ENCODE measurements at regions not wholly inside any gene's neighbourhood (a gene's known extent, or its start where the extent isn't known, plus 50 kb on each side); places are given as distances from the start of the nearest gene placed in this dataset.

DNA sequence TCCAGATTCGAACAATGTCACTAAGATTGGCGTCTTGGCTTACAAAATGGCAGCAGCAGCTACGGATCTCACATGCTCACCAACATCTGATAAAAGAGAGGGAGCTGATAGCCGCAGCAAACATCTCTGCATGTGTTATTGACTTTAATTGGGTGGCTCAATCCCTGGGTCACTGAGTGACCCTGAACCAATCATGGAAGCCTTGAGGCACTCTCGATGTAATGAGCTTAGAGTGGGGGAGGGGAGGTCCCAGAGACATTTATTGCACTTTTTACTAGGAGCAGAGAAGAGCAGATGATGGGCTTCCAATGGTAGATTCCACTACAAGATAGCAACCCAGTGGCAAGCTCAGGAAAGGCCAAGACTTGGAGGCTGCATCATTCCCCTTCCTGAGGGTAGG is 238.7 kb downstream of the BMP7 start (continued):
- TF ChIP-seq ZBTB11 (CRISPR knock-in tag; IDR thresholded peaks at IDR 0.05) (no peak), POLR2A (IDR thresholded peaks at IDR 0.05; ENCODE audit: low read depth, low read length) (no peak), USF1 (IDR thresholded peaks at IDR 0.05; ENCODE audit: borderline replicate concordance, extremely low read length, insufficient read depth, low read depth, low read length) (no peak), ZBED1 (IDR thresholded peaks at IDR 0.05; ENCODE audit: borderline replicate concordance) (no peak), SP1 (IDR thresholded peaks at IDR 0.05; ENCODE audit: low read depth, low read length) (no peak), JUND (IDR thresholded peaks at IDR 0.05; ENCODE audit: low read depth, low read length) (no peak)

- H3K9me3 ChIP-seq (replicated peaks; ENCODE audit: control insufficient read depth, insufficient read depth, low read length) = peaks cover 2% of the 10 kb centered on the region; the same call in 1 of the 3 replicates
- POLR2A ChIA-PET = no interaction called here
- no TSS peak for BruUV-seq (replicated peaks)
- RAD21 ChIA-PET (ENCODE audit: unreplicated experiment) = no interaction called here
- no peaks in the 10 kb centered on the region for H4K20me1 ChIP-seq (ENCODE audit: control insufficient read depth, insufficient read depth)
- H3K27me3 ChIP-seq (replicated peaks in 1 of 2; ENCODE audit: control insufficient read depth in 2 of 2, insufficient read depth in 2 of 2, low read length in 1 of 2) = no peaks in the 10 kb centered on the region
- CTCF ChIA-PET = no interaction called here
- intact Hi-C loops (cut with micrococcal nuclease; ENCODE audit: unreplicated experiment) (no loop called here), in situ Hi-C loops (cut with MboI) (no loop called here)
- H3K4me3 ChIP-seq = no peak overlapping the region
- H3K27ac ChIP-seq (ENCODE audit: control insufficient read depth, insufficient read depth) = no peak overlapping the region
- no peak for FAIRE-seq
- H3K4me2 ChIP-seq (ENCODE audit: control insufficient read depth, insufficient read depth) = no peak overlapping the region
- no peaks in the 10 kb centered on the region for H3K36me3 ChIP-seq (ENCODE audit: control insufficient read depth in 2 of 2, insufficient read depth in 2 of 2, low read length in 1 of 2)
- 30% methylated on average over 14 of the region's 14 CpGs for WGBS (ENCODE audit: insufficient coverage, insufficient replicate concordance, low lambda C conversion rate, missing lambda C conversion rate)
- H3K79me2 ChIP-seq (ENCODE audit: control insufficient read depth, insufficient read depth, low read length) = no peaks in the 10 kb centered on the region
- H3K4me1 ChIP-seq (ENCODE audit: control insufficient read depth, insufficient read depth, low read length) = no peaks in the 10 kb centered on the region
- no peak for ATAC-seq
- SMC1A ChIA-PET (ENCODE audit: uncharacterized antibody, unreplicated experiment) = no interaction called here
- no peak overlapping the region for H2AFZ ChIP-seq (ENCODE audit: control insufficient read depth, low read depth, low read length)
- H3K9ac ChIP-seq (ENCODE audit: control insufficient read depth, insufficient read depth, low read length) = no peak overlapping the region
- DNase-seq (ENCODE audit: low read depth, low spot score) = no peak
- TF ChIP-seq ZNF384 (IDR thresholded peaks at IDR 0.05; ENCODE audit: borderline replicate concordance, low read depth, low read length) = no peak
- no peak for TF ChIP-seq CREB1 (IDR thresholded peaks at IDR 0.05; ENCODE audit: low read depth)
- no peak for TF ChIP-seq E4F1 (IDR thresholded peaks at IDR 0.05; ENCODE audit: borderline replicate concordance, partially characterized antibody)
- TF ChIP-seq TCF7 (IDR thresholded peaks at IDR 0.05; ENCODE audit: borderline replicate concordance) = no peak
- no peak for TF ChIP-seq HSF1 (IDR thresholded peaks at IDR 0.05; ENCODE audit: low read depth, low read length)
- TF ChIP-seq, protein P1, sequence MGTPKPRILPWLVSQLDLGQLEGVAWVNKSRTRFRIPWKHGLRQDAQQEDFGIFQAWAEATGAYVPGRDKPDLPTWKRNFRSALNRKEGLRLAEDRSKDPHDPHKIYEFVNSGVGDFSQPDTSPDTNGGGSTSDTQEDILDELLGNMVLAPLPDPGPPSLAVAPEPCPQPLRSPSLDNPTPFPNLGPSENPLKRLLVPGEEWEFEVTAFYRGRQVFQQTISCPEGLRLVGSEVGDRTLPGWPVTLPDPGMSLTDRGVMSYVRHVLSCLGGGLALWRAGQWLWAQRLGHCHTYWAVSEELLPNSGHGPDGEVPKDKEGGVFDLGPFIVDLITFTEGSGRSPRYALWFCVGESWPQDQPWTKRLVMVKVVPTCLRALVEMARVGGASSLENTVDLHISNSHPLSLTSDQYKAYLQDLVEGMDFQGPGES (IDR thresholded peaks at IDR 0.05) = no peak
Measured at GRCh38 chr20:57030611-57031600, 235.5 kb downstream of the BMP7 start.
